HCT116 (cell line): ENCODE measurements at regions not wholly inside any gene's neighbourhood (a gene's known extent, or its start where the extent isn't known, plus 50 kb on each side); places are given as distances from the start of the nearest gene placed in this dataset.

ENCODE experiments used
- CEBPB ChIP-seq: IDR thresholded peaks from 2 replicates; pipeline ENCODE4 v1.6.1; 2012; ENCODE audit warnings: low read depth
- CTCF ChIP-seq, 3 experiments: fragments of 200-600 bp in 1 of 3; sonication (generic) in 1 of 3; IDR thresholded peaks in 2 of 3; conservative IDR thresholded peaks in 1 of 3; 2 replicates each; pipeline ENCODE4 v1.5.1; 2012 to 2017; ENCODE audit warnings: low read depth in 2 of 3, low read length in 2 of 3, antibody characterized with exemption in 1 of 3, borderline replicate concordance in 1 of 3, control low read depth in 1 of 3, mild to moderate bottlenecking in 1 of 3, mixed read lengths in 1 of 3, mixed run types in 1 of 3, moderate library complexity in 1 of 3; ENCODE audit not compliant: insufficient read depth in 1 of 3
- ELF1 ChIP-seq: IDR thresholded peaks from 2 replicates; pipeline ENCODE4 v1.6.1; 2012; ENCODE audit warnings: low read depth, borderline replicate concordance
- MAX ChIP-seq: IDR thresholded peaks from 2 replicates; pipeline ENCODE4 v1.6.1; 2012

- TF ChIP-seq MAX = no peak
- TF ChIP-seq CEBPB = no peak
- no peak for TF ChIP-seq ELF1
- no peak for TF ChIP-seq CTCF (IDR thresholded peaks at IDR 0.05 in 2 of 3, conservative IDR thresholded peaks at IDR 0.05 in 1 of 3; ENCODE audit: borderline replicate concordance in 1 of 3, insufficient read depth in 1 of 3, low read depth in 2 of 3, low read length in 2 of 3)
Observed at GRCh38 chr12:113674996-113675395, 203.3 kb upstream of the LHX5 start.
